Common myeloid progenitor, CD34-positive (primary cell): ENCODE measurements at regions not wholly inside any gene's neighbourhood (a gene's known extent, or its start where the extent isn't known, plus 50 kb on each side); places are given as distances from the start of the nearest gene placed in this dataset.
"Not testable (repeated sequence)": the region's sequence is repeated elsewhere in the genome, so short reads cannot be mapped to it uniquely, and the experiment has no call there.

ENCODE experiments used
- CTCF ChIA-PET: fragments of 350-600 bp; sonication (Branson Sonifier 250); formaldehyde crosslinking; loops from one replicate; lab custom pipeline; 2021; ENCODE audit warnings: antibody characterized with exemption; lab: Charles Lee
- POLR2A ChIA-PET: fragments of 350-600 bp; sonication (Branson Sonifier 250); formaldehyde crosslinking; loops from one replicate; lab custom pipeline; 2021; ENCODE audit warnings: antibody characterized with exemption; lab: Charles Lee
- DNase-seq, 3 donors: peaks; one replicate each; pipeline versions ENCODE4 v3.0.0 to v3.0.0-alpha.2; 2013
- H3K27ac ChIP-seq, 2 experiments: 1 replicate in 1 of 2; 2 replicates in 1 of 2; pipeline ENCODE4 v1.7.0; 2013; ENCODE audit warnings: inconsistent platforms in 2 of 2, low read length in 2 of 2, mild to moderate bottlenecking in 2 of 2, low read depth in 1 of 2, moderate library complexity in 1 of 2; ENCODE audit not compliant: severe bottlenecking in 2 of 2, insufficient read depth in 1 of 2, poor library complexity in 1 of 2
- H3K27me3 ChIP-seq, 5 experiments: replicated peaks in 2 of 5; 1 replicate in 3 of 5; 2 replicates in 2 of 5; pipeline versions ENCODE4 v1.6.1 to v1.7.0; 2013; ENCODE audit warnings: low read length in 4 of 5, mild to moderate bottlenecking in 2 of 5, moderate library complexity in 2 of 5, inconsistent platforms in 1 of 5; ENCODE audit not compliant: insufficient read depth in 5 of 5, control insufficient read depth in 4 of 5
- H3K36me3 ChIP-seq, 4 experiments: 1 replicate in 2 of 4; 2 replicates in 2 of 4; pipeline versions ENCODE4 v1.6.1 to v1.7.0; 2013; ENCODE audit warnings: low read length in 3 of 4, control low read depth in 1 of 4, mild to moderate bottlenecking in 1 of 4; ENCODE audit not compliant: control insufficient read depth in 4 of 4, insufficient read depth in 4 of 4
- H3K4me1 ChIP-seq, 4 experiments: 1 replicate in 3 of 4; 2 replicates in 1 of 4; pipeline versions ENCODE4 v1.6.1 to v1.7.1; 2013; ENCODE audit warnings: low read length in 3 of 4, mild to moderate bottlenecking in 3 of 4, control low read depth in 1 of 4, inconsistent platforms in 1 of 4, moderate library complexity in 1 of 4; ENCODE audit not compliant: control insufficient read depth in 4 of 4, insufficient read depth in 4 of 4; ENCODE audit errors: control extremely low read depth in 1 of 4
- H3K4me3 ChIP-seq, 7 experiments: 1 replicate in 4 of 7; 2 replicates in 3 of 7; pipeline versions ENCODE4 v1.5.1 to v1.7.0; 2013; ENCODE audit warnings: mild to moderate bottlenecking in 7 of 7, low read length in 6 of 7, moderate library complexity in 6 of 7, inconsistent platforms in 2 of 7, low read depth in 2 of 7, control low read depth in 1 of 7; ENCODE audit not compliant: insufficient read depth in 4 of 7, control insufficient read depth in 1 of 7; ENCODE audit errors: extremely low read depth in 1 of 7
- H3K9me3 ChIP-seq, 5 experiments: 1 replicate in 4 of 5; 2 replicates in 1 of 5; pipeline versions ENCODE4 v1.6.1 to v1.7.1; 2013; ENCODE audit warnings: low read length in 4 of 5, mild to moderate bottlenecking in 2 of 5, inconsistent platforms in 1 of 5, low read depth in 1 of 5, moderate library complexity in 1 of 5; ENCODE audit not compliant: control insufficient read depth in 4 of 5, insufficient read depth in 2 of 5; ENCODE audit errors: control extremely low read depth in 1 of 5
- WGBS: methylation state at CpG from one replicate; pipeline ENCODE4 v1.1.5; 2013; ENCODE audit not compliant: insufficient coverage; 5-methylcytosine and 5-hydroxymethylcytosine counted together

DNA sequence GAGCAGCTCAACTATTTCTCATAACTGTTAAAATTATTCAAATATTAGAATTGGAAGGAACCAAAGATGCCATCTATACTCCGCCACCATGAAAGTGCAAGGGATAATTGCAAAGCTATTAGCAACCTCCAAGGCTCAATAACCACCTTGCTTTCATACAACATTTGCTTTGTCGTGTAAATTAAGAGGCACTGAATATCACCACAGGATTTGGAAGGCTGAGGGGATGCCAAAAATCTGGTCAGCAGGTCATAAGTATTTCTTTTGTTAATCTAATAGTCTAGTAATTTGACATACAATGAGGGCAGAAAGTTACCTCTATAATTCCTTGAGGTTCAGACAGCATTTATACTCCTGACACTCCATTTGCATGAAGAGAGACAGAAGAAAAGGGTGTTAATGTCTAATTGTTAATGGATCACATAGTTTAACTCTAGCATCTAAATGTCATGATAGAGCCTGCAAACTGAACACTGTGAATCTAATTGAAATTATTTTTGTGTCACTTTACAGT, 200.9 kb upstream of the DIAPH2 start:
- 100% methylated on average over 1 of the region's 2 CpGs for WGBS
- H3K36me3 ChIP-seq = no peaks in the 10 kb centered on the region
- no peaks in the 10 kb centered on the region for H3K27me3 ChIP-seq
- H3K4me3 ChIP-seq = no peak overlapping the region
- ChIA-PET POLR2A (no interaction called here), CTCF (interaction anchor here (1.0 kb wide), 1 partner anchor 52 kb away, joined by 4 read pairs; no protein-coding TSS in a partner anchor)
- no peaks in the 10 kb centered on the region for H3K9me3 ChIP-seq
- no peak for DNase-seq
- no peaks in the 10 kb centered on the region for H3K4me1 ChIP-seq
- H3K27ac ChIP-seq = no peak overlapping the region

DNA sequence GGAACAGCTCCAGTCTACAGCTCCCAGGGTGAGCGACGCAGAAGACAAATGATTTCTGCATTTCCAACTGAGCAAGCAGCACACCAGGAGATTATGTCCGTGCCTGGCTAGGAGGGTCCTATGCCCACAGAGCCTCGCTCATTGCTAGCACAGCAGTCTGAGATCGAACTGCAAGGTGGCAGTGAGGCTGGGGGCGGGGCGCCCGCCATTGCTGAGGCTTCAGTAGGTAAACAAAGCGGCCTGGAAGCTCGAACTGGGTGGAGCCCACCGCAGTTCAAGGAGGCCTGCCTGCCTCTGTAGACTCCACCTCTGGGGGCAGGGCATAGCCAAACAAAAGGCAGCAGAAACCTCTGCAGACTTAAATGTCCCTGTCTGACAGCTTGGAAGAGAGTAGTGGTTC, 198.0 kb upstream of the DIAPH2 start:
- H3K4me1 ChIP-seq, H3K4me3 ChIP-seq, H3K36me3 ChIP-seq, DNase-seq, CTCF ChIA-PET, H3K9me3 ChIP-seq, H3K27me3 ChIP-seq, POLR2A ChIA-PET, H3K27ac ChIP-seq: not testable (repeated sequence)
- 97% methylated on average over 4 of the region's 11 CpGs for WGBS

DNA sequence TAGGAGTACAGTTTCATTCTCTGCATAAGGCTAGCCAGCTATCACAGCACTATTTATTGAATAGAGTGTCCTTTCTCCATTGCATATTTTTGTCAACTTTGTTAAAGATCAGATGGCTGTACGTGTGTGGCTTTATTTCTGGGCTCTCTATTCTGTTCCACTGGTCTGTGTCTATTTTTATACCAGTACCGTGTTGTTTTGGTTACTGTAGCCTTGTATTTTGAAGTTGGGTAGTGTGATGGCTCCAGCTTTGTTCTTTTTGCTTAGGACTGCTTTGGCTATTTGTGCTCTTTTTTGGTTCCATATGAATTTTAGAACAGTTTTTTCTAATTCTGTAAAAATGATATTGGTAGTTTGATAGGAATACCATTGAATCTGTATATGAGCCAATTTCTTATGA, 182.1 kb upstream of the DIAPH2 start:
- H3K36me3 ChIP-seq = no peaks in the 10 kb centered on the region
- DNase-seq = no peak
- no peak overlapping the region for H3K27ac ChIP-seq
- H3K27me3 ChIP-seq = no peaks in the 10 kb centered on the region
- ChIA-PET CTCF (no interaction called here), POLR2A (no interaction called here)
- no CpG with 5 or more reads among the region's 2 CpGs for WGBS
- H3K4me3 ChIP-seq = no peak overlapping the region
- H3K9me3 ChIP-seq = peaks cover 0 to 3% (median 0%) of the 10 kb centered on the region in 5 experiments
- H3K4me1 ChIP-seq = no peaks in the 10 kb centered on the region

DNA sequence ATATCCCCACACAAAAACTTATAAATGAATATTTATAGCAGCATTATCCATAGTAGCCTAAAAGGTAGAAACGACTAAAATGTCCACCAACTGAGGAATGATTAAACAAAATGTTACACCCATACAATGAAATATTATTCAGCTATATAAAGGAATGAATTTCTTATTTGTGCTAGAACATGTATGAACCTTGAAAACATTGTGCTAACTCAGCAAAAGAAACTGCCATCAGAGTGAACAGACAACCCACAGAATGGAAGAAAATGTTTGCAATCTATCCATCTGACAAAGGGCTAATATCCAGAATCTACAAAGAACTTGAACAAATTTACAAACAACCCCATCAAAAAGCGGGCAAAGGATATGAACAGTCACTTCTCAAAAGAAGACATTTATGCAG, 155.3 kb upstream of the DIAPH2 start:
- POLR2A ChIA-PET, DNase-seq, H3K4me1 ChIP-seq, CTCF ChIA-PET, H3K27ac ChIP-seq, H3K9me3 ChIP-seq, H3K27me3 ChIP-seq, H3K4me3 ChIP-seq, H3K36me3 ChIP-seq: not testable (repeated sequence)
- WGBS = 100% methylated on average over 1 of the region's 2 CpGs

DNA sequence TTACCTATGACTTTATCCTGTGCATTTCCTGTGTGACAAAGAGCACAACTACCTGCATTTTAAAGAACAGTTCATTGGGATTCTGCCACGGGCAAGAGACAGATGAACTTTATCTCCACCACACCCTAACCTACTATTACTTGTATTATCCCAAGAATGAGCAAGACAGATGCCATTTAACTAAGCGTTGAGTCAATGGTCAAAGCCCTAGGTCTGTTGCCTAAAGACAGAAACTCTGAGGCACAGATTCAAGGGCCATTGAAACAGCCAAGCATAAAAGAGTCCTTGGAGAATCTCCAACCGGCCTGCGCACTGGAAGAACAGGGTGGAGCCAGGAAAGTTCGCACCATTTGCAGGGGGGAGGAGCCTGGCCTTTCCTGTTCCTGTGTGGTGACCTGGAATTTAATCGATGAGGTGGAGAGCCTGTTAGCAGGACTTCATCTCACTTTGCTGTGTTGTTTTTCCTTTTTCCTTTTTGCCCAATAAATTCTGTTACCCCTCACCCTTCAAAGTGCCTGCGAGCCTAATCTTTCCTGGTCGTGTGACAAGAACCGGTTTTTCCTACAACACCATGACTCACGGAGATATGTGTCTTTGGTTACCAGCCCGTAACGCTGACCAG, 146.4 kb upstream of the DIAPH2 start:
- ChIA-PET CTCF (no interaction called here), POLR2A (no interaction called here)
- Histone ChIP-seq H3K27ac (no peak overlapping the region), H3K27me3 (no peaks in the 10 kb centered on the region), H3K36me3 (no peaks in the 10 kb centered on the region), H3K4me1 (peaks cover 0 to 18% (median 9%) of the 10 kb centered on the region in 4 experiments), H3K4me3 (no peak overlapping the region), H3K9me3 (no peaks in the 10 kb centered on the region)
- WGBS = 68% methylated on average over 8 of the region's 12 CpGs
- no peak for DNase-seq

DNA sequence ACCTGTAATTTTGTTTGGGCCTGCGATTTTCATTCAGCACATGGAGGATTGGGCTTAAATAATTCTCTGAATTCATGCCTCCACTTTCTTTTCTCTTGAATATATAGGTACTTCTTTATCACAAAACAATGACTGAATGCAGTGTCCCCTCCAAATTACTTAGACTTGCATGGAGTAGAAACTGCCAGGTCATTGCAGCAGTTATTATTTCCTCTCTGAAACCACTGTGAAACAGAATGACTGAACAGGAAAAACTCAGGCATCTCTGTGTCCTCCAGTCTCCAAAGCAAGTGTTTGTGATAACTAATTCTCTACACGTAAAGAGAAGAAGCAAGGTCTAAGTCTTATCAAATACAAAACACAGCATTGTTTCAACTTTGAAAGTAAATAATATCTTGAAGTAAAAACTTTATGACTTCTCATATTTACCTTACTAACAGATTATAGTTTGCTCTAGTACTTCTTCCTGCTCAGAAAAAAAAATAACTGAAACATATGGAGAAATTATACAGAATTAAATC, 144.5 kb upstream of the DIAPH2 start:
- no peaks in the 10 kb centered on the region for H3K36me3 ChIP-seq
- ChIA-PET CTCF (no interaction called here), POLR2A (no interaction called here)
- 20% methylated on average over 1 of the region's 2 CpGs for WGBS
- H3K4me1 ChIP-seq = peaks cover 0 to 18% (median 9%) of the 10 kb centered on the region in 4 experiments
- H3K9me3 ChIP-seq = no peaks in the 10 kb centered on the region
- no peaks in the 10 kb centered on the region for H3K27me3 ChIP-seq
- DNase-seq = peak; percentile 36 to 80 (median 72)
- H3K27ac ChIP-seq = peak overlapping the region; percentile 34 to 75
- peak overlapping the region in 1 of 7 experiments; percentile 33 for H3K4me3 ChIP-seq

DNA sequence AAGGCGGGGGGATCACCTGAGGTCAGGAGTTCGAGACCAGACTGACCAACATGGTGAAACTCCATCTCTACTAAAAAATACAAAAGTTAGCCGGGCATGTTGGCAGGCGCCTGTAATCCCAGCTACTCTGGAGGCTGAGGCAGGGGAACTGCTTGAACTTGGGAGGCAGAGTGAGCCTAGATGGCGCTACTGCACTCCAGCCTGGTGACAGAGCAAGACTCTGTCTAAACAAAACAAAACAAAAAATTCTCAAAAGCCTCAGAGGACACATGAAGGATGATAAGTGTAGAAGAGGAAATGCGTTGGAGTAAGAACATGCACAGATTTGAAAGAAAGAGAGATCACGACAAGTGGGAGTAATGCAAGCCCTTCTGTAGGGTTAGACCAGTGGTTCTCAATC, 138.4 kb upstream of the DIAPH2 start:
- WGBS = 77% methylated on average over 4 of the region's 7 CpGs
- not testable (repeated sequence) for H3K9me3 ChIP-seq, H3K27me3 ChIP-seq, H3K27ac ChIP-seq, H3K36me3 ChIP-seq, H3K4me3 ChIP-seq, H3K4me1 ChIP-seq
- CTCF ChIA-PET = interaction anchor here (1.0 kb wide), 1 partner anchor 10 kb away, joined by 3 read pairs; no protein-coding TSS in a partner anchor
- peak in 1 of 3 donors; percentile 9 for DNase-seq
- POLR2A ChIA-PET = interaction anchor here (0.6 kb wide), 1 partner anchor 631 kb away, joined by 3 read pairs; no protein-coding TSS in a partner anchor
